Activated B cell treated with CpG ODN at 0.5 μM for 24 hours (primary cell): ENCODE measurements at regions not wholly inside any gene's neighbourhood (a gene's known extent, or its start where the extent isn't known, plus 50 kb on each side); places are given as distances from the start of the nearest gene placed in this dataset.

ENCODE experiments used
- ATAC-seq: fragments of 200-7000 bp; cut with Tn5 transposase; one replicate; pipeline ENCODE4 v1.10.0; 2021; ENCODE audit warnings: low read depth, mild to moderate bottlenecking, moderate library complexity
- CTCF ChIA-PET: fragments of 350-600 bp; sonication (Branson Sonifier 250); formaldehyde crosslinking; loops from one replicate; lab custom pipeline; 2021; ENCODE audit warnings: antibody characterized with exemption; lab: Charles Lee
- POLR2A ChIA-PET: fragments of 350-600 bp; sonication (Branson Sonifier 250); formaldehyde crosslinking; loops from one replicate; lab custom pipeline; 2021; ENCODE audit warnings: antibody characterized with exemption; lab: Charles Lee
- DNase-seq: peaks from one replicate; pipeline ENCODE4 v3.0.0; 2022
- H3K27ac Mint-ChIP-seq: one replicate; pipeline ENCODE4 v1.8.0; 2020; ENCODE audit warnings: mixed read lengths
- H3K27me3 Mint-ChIP-seq: one replicate; pipeline ENCODE4 v1.8.0; 2021; ENCODE audit warnings: mixed read lengths
- H3K36me3 Mint-ChIP-seq: one replicate; pipeline ENCODE4 v1.8.0; 2021; ENCODE audit warnings: low read depth, mixed read lengths
- H3K4me1 Mint-ChIP-seq: one replicate; pipeline ENCODE4 v1.8.0; 2021; ENCODE audit warnings: mixed read lengths
- H3K4me3 Mint-ChIP-seq: one replicate; pipeline ENCODE4 v1.8.0; 2020; ENCODE audit warnings: mild to moderate bottlenecking, mixed read lengths
- H3K9me3 Mint-ChIP-seq: one replicate; pipeline ENCODE4 v1.8.0; 2020; ENCODE audit warnings: mixed read lengths
- CTCF ChIP-seq: fragments of 200-600 bp; IDR thresholded peaks from one replicate; pipeline ENCODE4 v1.8.0; 2022; ENCODE audit warnings: antibody characterized with exemption, mild to moderate bottlenecking
- intact Hi-C: fragments of 100-400 bp; cut with micrococcal nuclease; formaldehyde crosslinking; loops from one replicate; pipeline ENCODE4 v1.15.1; 2024

DNA sequence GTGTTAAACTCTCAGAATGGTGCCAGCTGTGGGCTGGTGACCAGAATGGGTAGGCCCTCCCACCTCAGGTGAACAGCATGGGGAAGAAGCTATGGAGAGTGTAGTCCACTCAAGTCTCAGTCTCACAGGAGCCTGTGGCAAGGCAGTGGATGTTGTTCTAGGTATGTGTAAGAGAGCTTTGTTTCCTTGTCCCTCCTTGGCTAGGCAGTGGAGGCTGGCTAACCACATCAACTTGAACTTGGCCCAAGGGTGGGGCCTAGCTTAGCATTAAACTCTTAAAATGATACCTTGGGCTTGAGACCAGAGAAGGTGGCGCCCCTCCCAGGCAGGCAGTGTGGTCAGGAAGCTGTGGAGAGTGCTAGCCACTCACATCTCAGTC lies 53.2 kb upstream of the SLC4A10 start:
- POLR2A ChIA-PET, result no interaction called here
- intact Hi-C loops, result no loop called here
- Mint-ChIP-seq H3K4me1 (no peaks in the 10 kb centered on the region), H3K27me3 (no peaks in the 10 kb centered on the region), H3K36me3 (no peaks in the 10 kb centered on the region), H3K4me3 (no peak overlapping the region), H3K27ac (no peak overlapping the region), H3K9me3 (peaks cover 2% of the 10 kb centered on the region)
- no peak for ATAC-seq
- DNase-seq, result no peak
- CTCF ChIA-PET, result no interaction called here
- no peak for TF ChIP-seq CTCF
